ENCODE measurements at regions not wholly inside any gene's neighbourhood (a gene's known extent, or its start where the extent isn't known, plus 50 kb on each side); places are given as distances from the start of the nearest gene placed in this dataset.

GRCh38 chr20:50412069-50412468 lies 98.1 kb upstream of the PTPN1 start:
- DNase-seq, result no peak

- DNase-seq, result no peak
Observed at GRCh38 chr20:50412499-50412898, 97.7 kb upstream of the PTPN1 start.

GRCh38 chr20:50413088-50413500 lies 97.1 kb upstream of the PTPN1 start:
- no peak for DNase-seq

GRCh38 chr20:50415021-50415515 lies 95.1 kb upstream of the PTPN1 start:
- DNase-seq, result no peak

GRCh38 chr20:50415516-50416268 lies 94.5 kb upstream of the PTPN1 start:
- no peak for DNase-seq

GRCh38 chr20:50416269-50417022 lies 93.7 kb upstream of the PTPN1 start:
- no peak for DNase-seq

- DNase-seq, result no peak
Observed at GRCh38 chr20:50417023-50417329, 93.2 kb upstream of the PTPN1 start.

- DNase-seq, result no peak
Observed at GRCh38 chr20:50417484-50418235, 92.5 kb upstream of the PTPN1 start.

GRCh38 chr20:50418890-50419642 lies 91.1 kb upstream of the PTPN1 start:
- DNase-seq, result no peak

- DNase-seq, result no peak
Observed at GRCh38 chr20:50420380-50420779, 89.8 kb upstream of the PTPN1 start.

- no peak for DNase-seq
Observed at GRCh38 chr20:50421356-50422340, 88.5 kb upstream of the PTPN1 start.

- DNase-seq, result no peak
Observed at GRCh38 chr20:50423758-50424157, 86.4 kb upstream of the PTPN1 start.

- DNase-seq, result no peak
Observed at GRCh38 chr20:50425076-50425475, 85.1 kb upstream of the PTPN1 start.

GRCh38 chr20:50426866-50427718 lies 83.1 kb upstream of the PTPN1 start:
- DNase-seq, result no peak

GRCh38 chr20:50427719-50428083 lies 82.5 kb upstream of the PTPN1 start:
- DNase-seq, result no peak

- no peak for DNase-seq
Observed at GRCh38 chr20:50428097-50428828, 81.9 kb upstream of the PTPN1 start.

GRCh38 chr20:50429412-50429811 lies 80.8 kb upstream of the PTPN1 start:
- no peak for DNase-seq

GRCh38 chr20:50431066-50431450 lies 79.1 kb upstream of the PTPN1 start:
- no peak for DNase-seq

- DNase-seq, result no peak
Observed at GRCh38 chr20:50433001-50433761, 77.0 kb upstream of the PTPN1 start.

All from NCI-H1105 treated with DMSO at 0.1 percent for 48 hours (cell line).